A673 (cell line): ENCODE measurements at regions not wholly inside any gene's neighbourhood (a gene's known extent, or its start where the extent isn't known, plus 50 kb on each side); places are given as distances from the start of the nearest gene placed in this dataset.

Source experiments
- BruUV-seq: library from RNA; stranded (reverse); fragments of 400-500 nt; replicated peaks from 2 replicates; lab custom pipeline; 2021; lab: Mats Ljungman, UMichigan
- CTCF ChIA-PET: fragments of 300-600 bp; sonication (Branson Sonifier 250); formaldehyde crosslinking; loops from one replicate; lab custom pipeline; 2022; ENCODE audit warnings: antibody characterized with exemption; lab: Charles Lee
- POLR2A ChIA-PET: fragments of 300-600 bp; sonication (Branson Sonifier 250); formaldehyde crosslinking; loops from one replicate; lab custom pipeline; 2022; ENCODE audit warnings: antibody characterized with exemption; ENCODE audit not compliant: low non-redundant PET; lab: Charles Lee
- DNase-seq: peaks from one replicate; pipeline ENCODE4 v3.0.0-alpha.2; 2015; ENCODE audit warnings: low spot score
- H3K27ac ChIP-seq: fragments of 200-600 bp; sonication (generic); 2 replicates; pipeline ENCODE4 v1.5.1; 2016; ENCODE audit warnings: mixed run types, low read depth, mild to moderate bottlenecking, mixed read lengths, antibody characterized with exemption, low read length; ENCODE audit not compliant: poor library complexity, severe bottlenecking
- H3K27me3 ChIP-seq: fragments of 200-600 bp; sonication (generic); replicated peaks from 2 replicates; pipeline ENCODE4 v1.6.1; 2017; ENCODE audit warnings: mixed run types, low read depth, mild to moderate bottlenecking, mixed read lengths, antibody characterized with exemption, low read length; ENCODE audit not compliant: insufficient read depth, poor library complexity
- H3K36me3 ChIP-seq: fragments of 200-600 bp; sonication (generic); 2 replicates; pipeline ENCODE4 v1.6.1; 2016; ENCODE audit warnings: mixed run types, mild to moderate bottlenecking, mixed read lengths, antibody characterized with exemption, low read length; ENCODE audit not compliant: insufficient read depth, poor library complexity, severe bottlenecking
- H3K4me1 ChIP-seq: fragments of 200-600 bp; sonication (generic); 2 replicates; pipeline ENCODE4 v1.6.1; 2017; ENCODE audit warnings: mixed run types, mild to moderate bottlenecking, mixed read lengths, antibody characterized with exemption, low read length; ENCODE audit not compliant: insufficient read depth, poor library complexity, severe bottlenecking
- H3K4me3 ChIP-seq: fragments of 200-600 bp; sonication (generic); 2 replicates; pipeline ENCODE4 v1.5.1; 2016; ENCODE audit warnings: low read depth, mixed run types, mild to moderate bottlenecking, mixed read lengths, low read length; ENCODE audit not compliant: poor library complexity, severe bottlenecking
- H3K9me3 ChIP-seq: fragments of 200-600 bp; sonication (generic); 2 replicates; pipeline ENCODE4 v1.6.1; 2016; ENCODE audit warnings: mixed run types, low read depth, mild to moderate bottlenecking, mixed read lengths, antibody characterized with exemption, low read length; ENCODE audit not compliant: poor library complexity, severe bottlenecking
- CTCF ChIP-seq: fragments of 300-800, 200-600 bp; sonication (generic); conservative IDR thresholded peaks from 2 replicates; pipeline ENCODE4 v1.5.1; 2017; ENCODE audit warnings: low read depth, mild to moderate bottlenecking, antibody characterized with exemption, low read length, moderate library complexity, mixed read lengths
- EZH2 ChIP-seq: fragments of 200-600 bp; sonication (generic); IDR thresholded peaks from 2 replicates; pipeline ENCODE4 v1.6.1; 2017; ENCODE audit warnings: borderline replicate concordance, low read depth, mild to moderate bottlenecking, mixed read lengths, antibody characterized with exemption, low read length; ENCODE audit not compliant: poor library complexity, severe bottlenecking
- intact Hi-C: fragments of 100-400 bp; cut with micrococcal nuclease; formaldehyde crosslinking; loops from one replicate; pipeline ENCODE4 v1.10.0; 2022; ENCODE audit not compliant: unreplicated experiment

GRCh38 chrX:40290517-40290916 lies 192.8 kb upstream of the BCOR start:
- Histone ChIP-seq H3K4me3 (no peak overlapping the region), H3K4me1 (no peaks in the 10 kb centered on the region), H3K27ac (no peak overlapping the region), H3K27me3 (no peaks in the 10 kb centered on the region), H3K36me3 (no peaks in the 10 kb centered on the region), H3K9me3 (peaks cover 4% of the 10 kb centered on the region)
- intact Hi-C loops = no loop called here
- no peak for DNase-seq
- TF ChIP-seq CTCF = no peak
- BruUV-seq = no TSS peak
- POLR2A ChIA-PET = no interaction called here
- CTCF ChIA-PET = no interaction called here

- Histone ChIP-seq H3K27ac (no peak overlapping the region), H3K36me3 (no peaks in the 10 kb centered on the region), H3K4me3 (no peak overlapping the region), H3K27me3 (no peaks in the 10 kb centered on the region), H3K9me3 (peaks cover 4% of the 10 kb centered on the region), H3K4me1 (peaks cover 14% of the 10 kb centered on the region)
- TF ChIP-seq CTCF (no peak), EZH2 (no peak)
- no TSS peak for BruUV-seq
- DNase-seq = no peak
- POLR2A ChIA-PET = no interaction called here
- CTCF ChIA-PET = no interaction called here
- intact Hi-C loops = no loop called here
These were observed 188.1 kb upstream of the BCOR start for GRCh38 chrX:40285876-40286275.

- ChIA-PET CTCF (no interaction called here), POLR2A (no interaction called here)
- Histone ChIP-seq H3K27me3 (no peaks in the 10 kb centered on the region), H3K36me3 (no peaks in the 10 kb centered on the region), H3K9me3 (peaks cover 4% of the 10 kb centered on the region), H3K4me1 (peaks cover 14% of the 10 kb centered on the region), H3K27ac (no peak overlapping the region), H3K4me3 (no peak overlapping the region)
- intact Hi-C loops = no loop called here
- no TSS peak for BruUV-seq
- DNase-seq = no peak
- TF ChIP-seq CTCF (no peak), EZH2 (no peak)
These were observed 187.1 kb upstream of the BCOR start for GRCh38 chrX:40284852-40285251.
